Ascending aorta (tissue), 2 donors: ENCODE measurements at regions not wholly inside any gene's neighbourhood (a gene's known extent, or its start where the extent isn't known, plus 50 kb on each side); places are given as distances from the start of the nearest gene placed in this dataset.

Source experiments
- DNase-seq, 2 donors: peaks; one replicate each; pipeline ENCODE4 v3.0.0-alpha.2; 2019; ENCODE audit warnings: low spot score in 2 of 2
- H3K27ac ChIP-seq, 2 donors: fragments of 200-600 bp; sonication (generic); one replicate each; pipeline ENCODE4 v1.5.1; 2016 to 2017; ENCODE audit warnings: mild to moderate bottlenecking in 1 of 2
- H3K27me3 ChIP-seq: fragments of 200-600 bp; sonication (generic); one replicate; pipeline ENCODE4 v1.5.1; 2017
- H3K36me3 ChIP-seq, 2 donors: fragments of 200-600 bp; sonication (generic); one replicate each; pipeline ENCODE4 v1.5.1; 2016
- H3K4me1 ChIP-seq, 2 donors: fragments of 200-600 bp; sonication (generic); one replicate each; pipeline ENCODE4 v1.5.1; 2016 to 2017; ENCODE audit warnings: mild to moderate bottlenecking in 1 of 2
- H3K4me3 ChIP-seq, 2 donors: fragments of 200-600 bp; sonication (generic); one replicate each; pipeline ENCODE4 v1.5.1; 2016 to 2017; ENCODE audit warnings: mild to moderate bottlenecking in 1 of 2
- H3K9me3 ChIP-seq, 2 donors: fragments of 200-600 bp; sonication (generic); one replicate each; pipeline ENCODE4 v1.5.1; 2016
- CTCF ChIP-seq, 3 experiments: fragments of 200-600 bp in 2 of 3; fragments of 450-650 bp in 1 of 3; sonication (generic) in 2 of 3; IDR thresholded peaks; one replicate each; pipeline ENCODE4 v1.5.1; 2016 to 2019; ENCODE audit warnings: antibody characterized with exemption in 3 of 3, mild to moderate bottlenecking in 1 of 3, moderate library complexity in 1 of 3
- intact Hi-C: fragments of 100-400 bp; cut with DNase I; formaldehyde crosslinking; loops from one replicate; pipeline ENCODE4 v1.15.1; 2023

- no peak overlapping the region for H3K27ac ChIP-seq
- H3K9me3 ChIP-seq: no peaks in the 10 kb centered on the region
- no peak overlapping the region for H3K4me3 ChIP-seq
- no peak for DNase-seq
- no peaks in the 10 kb centered on the region for H3K36me3 ChIP-seq
- no peaks in the 10 kb centered on the region for H3K27me3 ChIP-seq
- intact Hi-C loops: no loop called here
- H3K4me1 ChIP-seq: no peaks in the 10 kb centered on the region
- TF ChIP-seq CTCF (IDR thresholded peaks at IDR 0.05): no peak
Observed at GRCh38 chr22:47386812-47387510, 624.5 kb downstream of the TBC1D22A start.

GRCh38 chr22:47384977-47385376 is 622.5 kb downstream of the TBC1D22A start:
- H3K36me3 ChIP-seq: no peaks in the 10 kb centered on the region
- TF ChIP-seq CTCF (IDR thresholded peaks at IDR 0.05): no peak
- H3K4me1 ChIP-seq: no peaks in the 10 kb centered on the region
- DNase-seq: peak in 1 of 2 donors; percentile 27
- H3K27me3 ChIP-seq: no peaks in the 10 kb centered on the region
- intact Hi-C loops: no loop called here
- no peak overlapping the region for H3K27ac ChIP-seq
- H3K9me3 ChIP-seq: no peaks in the 10 kb centered on the region
- no peak overlapping the region for H3K4me3 ChIP-seq

- Histone ChIP-seq H3K4me1 (no peaks in the 10 kb centered on the region), H3K27ac (no peak overlapping the region), H3K27me3 (no peaks in the 10 kb centered on the region), H3K4me3 (no peak overlapping the region), H3K36me3 (no peaks in the 10 kb centered on the region), H3K9me3 (no peaks in the 10 kb centered on the region)
- DNase-seq: peak in 1 of 2 donors; percentile 47
- intact Hi-C loops: no loop called here
- no peak for TF ChIP-seq CTCF (IDR thresholded peaks at IDR 0.05)
Observed at GRCh38 chr22:47382164-47382890, 619.9 kb downstream of the TBC1D22A start.

- H3K4me1 ChIP-seq: no peaks in the 10 kb centered on the region
- TF ChIP-seq CTCF (IDR thresholded peaks at IDR 0.05): no peak
- intact Hi-C loops: no loop called here
- H3K9me3 ChIP-seq: no peaks in the 10 kb centered on the region
- DNase-seq: peak in 1 of 2 donors; percentile 11
- no peak overlapping the region for H3K27ac ChIP-seq
- H3K4me3 ChIP-seq: no peak overlapping the region
- H3K27me3 ChIP-seq: no peaks in the 10 kb centered on the region
- H3K36me3 ChIP-seq: no peaks in the 10 kb centered on the region
Observed at GRCh38 chr22:47381240-47381639, 618.8 kb downstream of the TBC1D22A start.

- H3K27ac ChIP-seq: no peak overlapping the region
- H3K4me1 ChIP-seq: no peaks in the 10 kb centered on the region
- no peak overlapping the region for H3K4me3 ChIP-seq
- no peaks in the 10 kb centered on the region for H3K36me3 ChIP-seq
- intact Hi-C loops: no loop called here
- H3K27me3 ChIP-seq: no peaks in the 10 kb centered on the region
- TF ChIP-seq CTCF (IDR thresholded peaks at IDR 0.05): no peak
- no peaks in the 10 kb centered on the region for H3K9me3 ChIP-seq
- DNase-seq: peak in 1 of 2 donors; percentile 38
Observed at GRCh38 chr22:47380692-47381091, 618.2 kb downstream of the TBC1D22A start.
